A673 (cell line): ENCODE measurements at regions not wholly inside any gene's neighbourhood (a gene's known extent, or its start where the extent isn't known, plus 50 kb on each side); places are given as distances from the start of the nearest gene placed in this dataset.

Experiments used
- EZH2 ChIP-seq: fragments of 200-600 bp; sonication (generic); IDR thresholded peaks from 2 replicates; pipeline ENCODE4 v1.6.1; 2017; ENCODE audit warnings: borderline replicate concordance, low read depth, mild to moderate bottlenecking, mixed read lengths, antibody characterized with exemption, low read length; ENCODE audit not compliant: poor library complexity, severe bottlenecking
- TF ChIP-seq, protein P1 (sequence below): fragments of 300-800, 200-600 bp; sonication (generic); conservative IDR thresholded peaks from 2 replicates; pipeline ENCODE4 v1.5.1; 2017; ENCODE audit warnings: low read depth, mild to moderate bottlenecking, antibody characterized with exemption, low read length, moderate library complexity, mixed read lengths

DNA sequence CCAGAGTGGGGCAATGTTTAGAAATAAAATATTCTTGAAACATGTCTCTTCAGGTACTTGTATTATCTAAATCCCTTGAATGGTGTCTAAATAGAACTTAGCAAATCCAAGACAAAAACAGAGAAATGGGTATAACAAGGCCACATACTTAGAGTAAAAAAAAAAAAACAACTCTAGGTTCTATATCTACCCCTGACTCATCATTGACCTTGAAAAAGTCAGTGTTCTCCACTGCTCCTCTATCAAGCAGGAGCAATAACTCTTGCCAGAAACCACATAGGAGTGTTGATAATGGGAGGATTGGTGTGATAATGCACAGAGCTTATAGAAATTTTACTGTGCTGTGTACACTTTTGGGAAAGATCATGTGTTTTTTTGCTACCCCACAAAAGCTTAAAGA is 296.6 kb upstream of the PMFBP1 start:
- TF ChIP-seq, protein P1, sequence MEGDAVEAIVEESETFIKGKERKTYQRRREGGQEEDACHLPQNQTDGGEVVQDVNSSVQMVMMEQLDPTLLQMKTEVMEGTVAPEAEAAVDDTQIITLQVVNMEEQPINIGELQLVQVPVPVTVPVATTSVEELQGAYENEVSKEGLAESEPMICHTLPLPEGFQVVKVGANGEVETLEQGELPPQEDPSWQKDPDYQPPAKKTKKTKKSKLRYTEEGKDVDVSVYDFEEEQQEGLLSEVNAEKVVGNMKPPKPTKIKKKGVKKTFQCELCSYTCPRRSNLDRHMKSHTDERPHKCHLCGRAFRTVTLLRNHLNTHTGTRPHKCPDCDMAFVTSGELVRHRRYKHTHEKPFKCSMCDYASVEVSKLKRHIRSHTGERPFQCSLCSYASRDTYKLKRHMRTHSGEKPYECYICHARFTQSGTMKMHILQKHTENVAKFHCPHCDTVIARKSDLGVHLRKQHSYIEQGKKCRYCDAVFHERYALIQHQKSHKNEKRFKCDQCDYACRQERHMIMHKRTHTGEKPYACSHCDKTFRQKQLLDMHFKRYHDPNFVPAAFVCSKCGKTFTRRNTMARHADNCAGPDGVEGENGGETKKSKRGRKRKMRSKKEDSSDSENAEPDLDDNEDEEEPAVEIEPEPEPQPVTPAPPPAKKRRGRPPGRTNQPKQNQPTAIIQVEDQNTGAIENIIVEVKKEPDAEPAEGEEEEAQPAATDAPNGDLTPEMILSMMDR, result no peak
- no peak for TF ChIP-seq EZH2
